Activated T-cell treated with anti-CD3 and anti-CD28 coated beads, Interleukin-2, amount 50 U/mL, for 72 hours (primary cell): ENCODE measurements at regions not wholly inside any gene's neighbourhood (a gene's known extent, or its start where the extent isn't known, plus 50 kb on each side); places are given as distances from the start of the nearest gene placed in this dataset.
A peak's percentile ranks its signal among the peaks of the same experiment; 100 is the strongest.

Experiments
- ATAC-seq, 2 donors: fragments of 150-1000 bp; cut with Tn5 transposase; replicated peaks in 1 of 2; 2 replicates each; pipeline ENCODE4 v1.10.0; 2021; ENCODE audit warnings: moderate library complexity in 2 of 2, mild to moderate bottlenecking in 1 of 2
- DNase-seq, 2 donors: peaks; one replicate each; pipeline ENCODE4 v3.0.0; 2021 to 2022; ENCODE audit warnings: mixed read lengths in 1 of 2
- H3K27ac Mint-ChIP-seq: one replicate; pipeline ENCODE4 v1.8.0; 2022; ENCODE audit warnings: mild to moderate bottlenecking, moderate library complexity, mixed read lengths
- H3K27me3 Mint-ChIP-seq: one replicate; pipeline ENCODE4 v1.8.0; 2022; ENCODE audit warnings: low read depth, mixed read lengths
- H3K36me3 Mint-ChIP-seq, 2 donors: one replicate each; pipeline ENCODE4 v1.8.0; 2022; ENCODE audit warnings: mixed read lengths in 2 of 2, mild to moderate bottlenecking in 1 of 2; ENCODE audit not compliant: insufficient read depth in 2 of 2
- H3K4me1 Mint-ChIP-seq: one replicate; pipeline ENCODE4 v1.8.0; 2022; ENCODE audit warnings: low read depth, mixed read lengths
- H3K4me3 Mint-ChIP-seq, 2 donors: one replicate each; pipeline ENCODE4 v1.8.0; 2022; ENCODE audit warnings: mild to moderate bottlenecking in 2 of 2, mixed read lengths in 2 of 2, moderate library complexity in 2 of 2
- H3K9me3 Mint-ChIP-seq, 2 donors: one replicate each; pipeline ENCODE4 v1.8.0; 2022; ENCODE audit warnings: mixed read lengths in 2 of 2

GRCh38 chr3:180199417-180199995 is 162.8 kb upstream of the PEX5L start:
- Mint-ChIP-seq H3K36me3 (no peaks in the 10 kb centered on the region), H3K4me3 (no peak overlapping the region), H3K9me3 (peaks cover 0 to 3% of the 10 kb centered on the region in 2 donors), H3K27ac (no peak overlapping the region), H3K27me3 (no peaks in the 10 kb centered on the region), H3K4me1 (no peaks in the 10 kb centered on the region)
- DNase-seq (no peak), ATAC-seq (no peak)

- Mint-ChIP-seq H3K36me3 (no peaks in the 10 kb centered on the region), H3K9me3 (peaks cover 8 to 11% of the 10 kb centered on the region in 2 donors), H3K4me1 (no peaks in the 10 kb centered on the region), H3K4me3 (no peak overlapping the region), H3K27ac (no peak overlapping the region), H3K27me3 (no peaks in the 10 kb centered on the region)
- DNase-seq (no peak), ATAC-seq (no peak)
Observed at GRCh38 chr3:180215866-180216265, 179.1 kb upstream of the PEX5L start.

- no peaks in the 10 kb centered on the region for H3K4me1 Mint-ChIP-seq
- H3K27me3 Mint-ChIP-seq = no peaks in the 10 kb centered on the region
- H3K9me3 Mint-ChIP-seq = peaks cover 5 to 10% of the 10 kb centered on the region in 2 donors
- no peak overlapping the region for H3K27ac Mint-ChIP-seq
- H3K4me3 Mint-ChIP-seq = no peak overlapping the region
- ATAC-seq (no peak), DNase-seq (no peak)
- H3K36me3 Mint-ChIP-seq = peaks cover 0 to 2% of the 10 kb centered on the region in 2 donors
Observed at GRCh38 chr3:180223268-180223667, 186.5 kb upstream of the PEX5L start.

DNA sequence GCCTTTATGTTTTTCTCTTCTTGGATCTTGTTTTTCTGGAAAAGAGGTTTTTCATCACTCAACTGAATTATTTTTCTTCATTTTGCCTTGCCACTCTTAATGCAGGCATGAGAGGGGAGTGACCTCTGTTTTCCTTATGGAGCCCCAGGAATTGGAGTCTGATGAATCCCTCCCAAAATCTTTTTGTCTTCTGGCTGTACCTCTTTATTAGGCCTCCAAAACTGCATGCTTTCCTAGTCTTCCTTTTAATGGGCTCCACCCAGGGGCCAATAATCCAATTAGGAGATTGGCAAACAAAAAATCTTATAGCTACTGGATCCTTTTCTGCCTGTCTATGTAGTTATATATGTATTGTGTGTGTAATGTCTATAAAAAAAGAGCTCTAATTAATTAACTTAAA is 192.4 kb upstream of the PEX5L start:
- no peaks in the 10 kb centered on the region for H3K4me1 Mint-ChIP-seq
- H3K36me3 Mint-ChIP-seq = peaks cover 2 to 7% of the 10 kb centered on the region in 2 donors
- no peak overlapping the region for H3K4me3 Mint-ChIP-seq
- DNase-seq = no peak
- no peak for ATAC-seq
- no peak overlapping the region for H3K27ac Mint-ChIP-seq
- peaks cover 5 to 9% of the 10 kb centered on the region in 2 donors for H3K9me3 Mint-ChIP-seq
- no peaks in the 10 kb centered on the region for H3K27me3 Mint-ChIP-seq

DNA sequence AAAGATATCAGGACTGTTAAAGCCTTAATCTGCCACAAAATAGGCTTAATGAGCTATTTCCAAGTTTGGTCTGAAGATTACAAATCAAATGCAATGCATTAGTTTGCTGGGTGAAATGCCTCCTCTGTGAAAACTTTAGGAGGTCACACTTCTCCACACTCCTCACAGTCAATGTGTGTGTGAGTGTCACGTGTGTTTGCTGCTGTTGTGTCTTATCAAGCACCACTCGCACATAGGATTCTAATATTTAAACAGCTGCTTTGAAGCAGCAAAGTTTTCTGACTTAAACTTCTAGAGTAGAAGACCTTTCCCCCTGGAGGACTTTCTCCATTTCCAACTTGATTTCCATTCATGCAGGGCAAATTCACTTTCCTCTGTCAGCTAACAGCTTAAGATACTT is 203.2 kb upstream of the PEX5L start:
- H3K27me3 Mint-ChIP-seq = no peaks in the 10 kb centered on the region
- H3K36me3 Mint-ChIP-seq = no peaks in the 10 kb centered on the region
- H3K4me3 Mint-ChIP-seq = no peak overlapping the region
- H3K4me1 Mint-ChIP-seq = no peaks in the 10 kb centered on the region
- ATAC-seq (no peak), DNase-seq (no peak)
- peaks cover under 1 to 14% of the 10 kb centered on the region in 2 donors for H3K9me3 Mint-ChIP-seq
- no peak overlapping the region for H3K27ac Mint-ChIP-seq

DNA sequence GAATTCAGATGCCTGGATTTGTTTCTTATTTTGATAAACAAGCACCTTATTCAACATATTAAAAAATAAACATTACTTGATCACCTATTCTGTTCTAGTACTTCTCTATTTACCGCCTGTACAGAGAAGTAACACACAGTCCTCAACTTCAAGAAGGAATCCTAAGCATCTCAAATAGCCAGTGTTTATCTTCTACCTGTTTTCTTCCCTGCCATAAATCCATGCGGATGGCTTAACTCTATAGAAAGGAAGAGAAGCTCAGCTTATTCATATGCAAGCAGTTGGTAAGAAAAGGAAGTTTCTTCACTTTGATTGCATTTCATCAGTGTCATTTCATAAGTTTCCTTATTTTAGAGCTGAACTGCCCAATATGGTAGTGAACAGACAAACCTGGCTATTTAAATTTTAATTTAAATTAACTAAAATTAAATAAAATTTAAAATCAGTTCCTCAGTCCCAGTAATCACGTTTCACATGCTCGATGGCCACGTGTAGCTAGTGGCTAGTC is 210.0 kb upstream of the PEX5L start:
- Mint-ChIP-seq H3K4me3 (no peak overlapping the region), H3K4me1 (no peaks in the 10 kb centered on the region), H3K27ac (no peak overlapping the region), H3K27me3 (no peaks in the 10 kb centered on the region), H3K36me3 (no peaks in the 10 kb centered on the region), H3K9me3 (peaks cover 5 to 11% of the 10 kb centered on the region in 2 donors)
- no peak for DNase-seq
- ATAC-seq = no peak

DNA sequence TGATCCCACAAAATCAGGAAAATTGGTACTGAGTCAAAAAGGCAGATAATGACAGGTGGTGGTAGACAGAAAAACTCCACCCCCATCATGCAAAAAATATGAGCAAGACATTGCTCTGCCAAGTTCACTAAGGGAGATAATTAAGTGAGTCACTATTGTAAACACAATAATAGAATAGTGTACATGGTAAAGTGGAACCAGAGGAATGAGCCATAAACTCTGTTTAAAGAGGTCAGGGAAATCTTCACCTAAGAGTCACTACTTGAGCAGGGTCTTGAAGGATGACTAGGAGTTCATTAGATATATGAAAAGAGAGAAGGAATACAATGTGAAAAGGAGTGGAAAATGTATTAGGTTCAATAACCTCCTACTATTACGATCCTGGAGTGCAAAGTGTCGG is 213.4 kb upstream of the PEX5L start:
- Mint-ChIP-seq H3K27me3 (no peaks in the 10 kb centered on the region), H3K27ac (no peak overlapping the region), H3K4me3 (no peak overlapping the region), H3K9me3 (peaks cover 3 to 6% of the 10 kb centered on the region in 2 donors), H3K36me3 (no peaks in the 10 kb centered on the region), H3K4me1 (no peaks in the 10 kb centered on the region)
- no peak for ATAC-seq
- no peak for DNase-seq

- H3K4me1 Mint-ChIP-seq = no peaks in the 10 kb centered on the region
- H3K27me3 Mint-ChIP-seq = no peaks in the 10 kb centered on the region
- H3K36me3 Mint-ChIP-seq = no peaks in the 10 kb centered on the region
Observed at GRCh38 chr3:180252683-180253082, 215.9 kb upstream of the PEX5L start.

DNA sequence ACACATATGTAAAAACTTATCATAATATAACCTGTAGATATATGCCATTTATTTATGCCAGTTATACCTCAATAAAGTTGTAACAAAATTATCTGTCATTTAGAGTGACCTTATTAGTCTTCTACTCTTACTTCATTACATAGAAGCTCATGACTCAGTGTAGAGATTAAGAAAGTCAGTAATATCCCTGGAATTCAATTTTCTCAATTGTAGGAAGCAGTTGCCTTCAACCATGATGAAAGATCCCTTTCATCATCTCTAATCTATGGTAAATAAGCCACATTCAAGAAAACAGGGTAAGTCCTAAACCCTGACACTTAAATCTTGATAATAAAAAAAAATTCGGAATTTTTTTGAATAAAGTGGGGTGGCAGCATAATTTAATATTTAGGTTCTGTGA is 216.5 kb upstream of the PEX5L start:
- DNase-seq (no peak), ATAC-seq (no peak)
- Mint-ChIP-seq H3K27ac (no peak overlapping the region), H3K9me3 (peaks cover 3 to 7% of the 10 kb centered on the region in 2 donors), H3K4me1 (no peaks in the 10 kb centered on the region), H3K27me3 (no peaks in the 10 kb centered on the region), H3K4me3 (no peak overlapping the region), H3K36me3 (peaks cover 0 to 2% of the 10 kb centered on the region in 2 donors)

More at GRCh38 chr3:180252683-180253082, 215.9 kb upstream of the PEX5L start:
- DNase-seq = no peak
- H3K9me3 Mint-ChIP-seq = peaks cover 0 to 4% of the 10 kb centered on the region in 2 donors
- H3K4me3 Mint-ChIP-seq = no peak overlapping the region
- H3K27ac Mint-ChIP-seq = peak overlapping the region; percentile 80
- ATAC-seq = no peak

DNA sequence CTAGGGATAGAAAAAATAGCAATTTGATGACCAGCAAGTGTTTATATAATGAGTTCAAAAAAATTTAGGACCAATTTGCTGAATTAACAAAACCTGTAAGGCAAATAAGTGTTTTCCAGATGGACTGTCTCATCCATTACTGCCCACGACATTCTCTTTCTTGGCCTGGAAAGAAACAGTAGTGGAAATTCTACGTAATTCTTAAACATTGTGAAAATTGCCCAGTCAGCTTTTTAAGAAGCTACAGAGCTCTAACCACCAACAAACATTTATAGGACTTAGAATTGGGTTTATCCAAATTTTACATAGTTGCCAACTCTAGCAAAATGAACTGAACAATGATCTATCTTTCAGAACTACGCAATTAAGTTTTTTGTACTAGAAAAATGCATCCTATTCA is 227.7 kb upstream of the PEX5L start:
- Mint-ChIP-seq H3K27ac (no peak overlapping the region), H3K36me3 (peaks cover 4 to 5% of the 10 kb centered on the region in 2 donors), H3K4me1 (peaks cover 7% of the 10 kb centered on the region), H3K4me3 (no peak overlapping the region), H3K9me3 (peaks cover 1 to 5% of the 10 kb centered on the region in 2 donors), H3K27me3 (no peaks in the 10 kb centered on the region)
- no peak for DNase-seq
- no peak for ATAC-seq

- Mint-ChIP-seq H3K27ac (peak overlapping the region; percentile 14), H3K9me3 (peaks cover 1 to 2% of the 10 kb centered on the region in 2 donors)
Observed at GRCh38 chr3:180265551-180265950, 228.8 kb upstream of the PEX5L start.

GRCh38 chr3:180267202-180267843 is 230.6 kb upstream of the PEX5L start:
- H3K36me3 Mint-ChIP-seq = no peaks in the 10 kb centered on the region
- no peak for DNase-seq
- H3K4me3 Mint-ChIP-seq = peak overlapping the region in 1 of 2 donors; percentile 62

More at GRCh38 chr3:180265551-180265950, 228.8 kb upstream of the PEX5L start:
- H3K4me3 Mint-ChIP-seq = peak overlapping the region in 1 of 2 donors; percentile 18
- H3K4me1 Mint-ChIP-seq = peaks cover 7% of the 10 kb centered on the region
- ATAC-seq = no peak
- peaks cover 0 to 3% of the 10 kb centered on the region in 2 donors for H3K36me3 Mint-ChIP-seq
- H3K27me3 Mint-ChIP-seq = no peaks in the 10 kb centered on the region
- no peak for DNase-seq

DNA sequence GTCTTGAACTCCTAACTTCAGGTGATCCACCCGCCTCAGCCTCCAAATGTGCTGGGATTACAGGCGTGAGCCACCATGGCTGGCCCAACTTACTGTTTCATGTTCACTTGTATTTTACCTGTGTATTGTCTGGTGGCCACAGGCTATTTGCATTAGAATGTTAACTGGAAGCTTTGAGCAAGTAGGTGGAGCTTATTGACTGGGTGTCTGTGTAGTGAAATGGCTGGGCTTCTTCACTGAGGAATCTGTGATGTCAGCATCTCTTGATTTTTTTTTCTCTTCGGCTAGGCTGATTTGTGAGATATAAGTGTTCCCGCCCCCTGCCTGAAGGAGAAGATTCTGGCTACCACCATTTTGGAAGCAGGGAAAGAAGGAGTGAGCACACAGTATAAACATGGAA is 237.8 kb upstream of the PEX5L start:
- Mint-ChIP-seq H3K9me3 (peaks cover 3 to 6% of the 10 kb centered on the region in 2 donors), H3K27me3 (peaks cover 9% of the 10 kb centered on the region), H3K4me1 (no peaks in the 10 kb centered on the region), H3K36me3 (no peaks in the 10 kb centered on the region), H3K4me3 (no peak overlapping the region), H3K27ac (no peak overlapping the region)
- DNase-seq (no peak), ATAC-seq (no peak)

More at GRCh38 chr3:180267202-180267843, 230.6 kb upstream of the PEX5L start:
- Mint-ChIP-seq H3K27me3 (no peaks in the 10 kb centered on the region), H3K9me3 (peaks cover 4 to 5% of the 10 kb centered on the region in 2 donors), H3K27ac (no peak overlapping the region), H3K4me1 (peaks cover 7% of the 10 kb centered on the region)
- ATAC-seq = peak; percentile 41 to 43
